IMR-90 (cell line): ENCODE measurements at regions not wholly inside any gene's neighbourhood (a gene's known extent, or its start where the extent isn't known, plus 50 kb on each side); places are given as distances from the start of the nearest gene placed in this dataset.
A peak's percentile ranks its signal among the peaks of the same experiment; 100 is the strongest.

Experiments
- ATAC-seq: fragments of 200-7000 bp; cut with Tn5 transposase; 2 replicates; pipeline ENCODE4 v1.9.1; 2020; ENCODE audit warnings: low read depth, mild to moderate bottlenecking, moderate library complexity
- BruUV-seq: library from RNA; stranded (reverse); fragments of 400-500 nt; replicated peaks from 2 replicates; lab custom pipeline; 2021; lab: Mats Ljungman, UMichigan
- CTCF ChIA-PET: fragments of 300-600 bp; formaldehyde crosslinking; extraction: SDS; loops from one replicate; lab custom pipeline; 2021; ENCODE audit warnings: antibody characterized with exemption; lab: Yijun Ruan, JAX
- POLR2A ChIA-PET: fragments of 300-600 bp; sonication (Branson Sonifier 250); formaldehyde crosslinking; loops from one replicate; lab custom pipeline; 2022; ENCODE audit warnings: antibody characterized with exemption; ENCODE audit not compliant: unreplicated experiment; lab: Charles Lee
- DNase-seq: peaks from one replicate; pipeline ENCODE4 v3.0.0; 2013
- H2AFZ ChIP-seq: replicated peaks from 2 replicates; pipeline ENCODE3; 2013; ENCODE audit warnings: low read length, mild to moderate bottlenecking; ENCODE audit not compliant: poor library complexity
- H2AK5ac ChIP-seq: 2 replicates; pipeline ENCODE4 v1.6.1; 2013; ENCODE audit warnings: low read depth, low read length, inconsistent platforms
- H2AK9ac ChIP-seq: replicated peaks from 2 replicates; pipeline ENCODE3; 2013; ENCODE audit warnings: mild to moderate bottlenecking, low read depth, low read length, moderate library complexity; ENCODE audit not compliant: poor library complexity
- H2BK120ac ChIP-seq: 2 replicates; pipeline ENCODE4 v1.6.1; 2013; ENCODE audit warnings: low read depth, low read length, inconsistent platforms
- H2BK15ac ChIP-seq: 3 replicates; pipeline ENCODE4 v1.6.1; 2013; ENCODE audit warnings: low read depth, low read length, inconsistent platforms
- H2BK20ac ChIP-seq: 2 replicates; pipeline ENCODE4 v1.6.1; 2013; ENCODE audit warnings: low read depth, mild to moderate bottlenecking, inconsistent platforms, low read length, moderate library complexity
- H2BK5ac ChIP-seq: 2 replicates; pipeline ENCODE4 v1.6.1; 2013; ENCODE audit warnings: mild to moderate bottlenecking, low read depth, low read length, inconsistent platforms; ENCODE audit not compliant: poor library complexity, severe bottlenecking
- H3K14ac ChIP-seq: replicated peaks from 2 replicates; pipeline ENCODE4 v1.6.1; 2013; ENCODE audit warnings: low read depth, low read length, inconsistent platforms
- H3K18ac ChIP-seq: 2 replicates; pipeline ENCODE4 v1.6.1; 2013; ENCODE audit warnings: low read depth, low read length, control low read depth
- H3K23ac ChIP-seq: 2 replicates; pipeline ENCODE4 v1.6.1; 2013; ENCODE audit warnings: low read depth, low read length, inconsistent platforms
- H3K27ac ChIP-seq: 2 replicates; pipeline ENCODE4 v1.5.1; 2013; ENCODE audit warnings: mild to moderate bottlenecking, control low read depth, low read length; ENCODE audit not compliant: insufficient read depth
- H3K27me3 ChIP-seq: 2 replicates; pipeline ENCODE4 v1.6.1; 2013; ENCODE audit warnings: low read length; ENCODE audit not compliant: control insufficient read depth, insufficient read depth
- H3K36me3 ChIP-seq: 2 replicates; pipeline ENCODE4 v1.6.1; 2013; ENCODE audit warnings: low read length, mixed read lengths; ENCODE audit not compliant: control insufficient read depth, insufficient read depth
- H3K4ac ChIP-seq: 2 replicates; pipeline ENCODE4 v1.6.1; 2013; ENCODE audit warnings: low read depth, low read length, inconsistent platforms
- H3K4me1 ChIP-seq: 2 replicates; pipeline ENCODE4 v1.6.1; 2013; ENCODE audit warnings: low read length, mixed read lengths; ENCODE audit not compliant: control insufficient read depth, insufficient read depth
- H3K4me2 ChIP-seq: 2 replicates; pipeline ENCODE4 v1.6.1; 2013; ENCODE audit warnings: low read depth, mild to moderate bottlenecking, control low read depth, low read length, moderate library complexity
- H3K4me3 ChIP-seq: 2 replicates; pipeline ENCODE4 v1.5.1; 2013; ENCODE audit warnings: low read depth, mild to moderate bottlenecking, control low read depth, low read length, moderate library complexity; ENCODE audit not compliant: insufficient read depth
- H3K56ac ChIP-seq: 2 replicates; pipeline ENCODE4 v1.6.1; 2013; ENCODE audit warnings: low read length, inconsistent platforms; ENCODE audit not compliant: insufficient read depth; ENCODE audit errors: extremely low read depth
- H3K79me1 ChIP-seq, 2 experiments: 2 replicates each; pipeline ENCODE4 v1.6.1; 2013; ENCODE audit warnings: low read length in 2 of 2, inconsistent platforms in 1 of 2, low read depth in 1 of 2
- H3K9ac ChIP-seq: 2 replicates; pipeline ENCODE4 v1.6.1; 2013; ENCODE audit warnings: low read depth, low read length, control low read depth
- H3K9me1 ChIP-seq: 2 replicates; pipeline ENCODE4 v1.6.1; 2013; ENCODE audit warnings: low read length, inconsistent platforms; ENCODE audit not compliant: insufficient read depth
- H3K9me3 ChIP-seq: 2 replicates; pipeline ENCODE4 v1.6.1; 2013; ENCODE audit warnings: low read length; ENCODE audit not compliant: control insufficient read depth, insufficient read depth
- H4K20me1 ChIP-seq: 2 replicates; pipeline ENCODE4 v1.6.1; 2013; ENCODE audit warnings: low read length, inconsistent platforms; ENCODE audit not compliant: insufficient read depth
- H4K5ac ChIP-seq: 2 replicates; pipeline ENCODE4 v1.6.1; 2013; ENCODE audit warnings: mild to moderate bottlenecking, low read depth, low read length, control low read depth
- H4K8ac ChIP-seq, 2 experiments: 2 replicates each; pipeline ENCODE4 v1.6.1; 2013; ENCODE audit warnings: low read depth in 2 of 2, low read length in 2 of 2, control low read depth in 1 of 2, inconsistent platforms in 1 of 2
- H4K91ac ChIP-seq: 2 replicates; pipeline ENCODE4 v1.6.1; 2013; ENCODE audit warnings: low read depth, low read length, inconsistent platforms; ENCODE audit not compliant: insufficient read depth
- CTCF ChIP-seq: conservative IDR thresholded peaks from 2 replicates; pipeline ENCODE4 v1.5.1; 2012; ENCODE audit warnings: mild to moderate bottlenecking, low read depth, low read length, improper control_type of control experiment
- FOS ChIP-seq: fragments of 150-350 bp; IDR thresholded peaks from 2 replicates; pipeline ENCODE4 v1.6.1; 2016; ENCODE audit warnings: low read depth, low read length
- MAFK ChIP-seq: IDR thresholded peaks from 2 replicates; pipeline ENCODE4 v1.6.1; 2012; ENCODE audit warnings: low read depth, low read length, improper control_type of control experiment
- MXI1 ChIP-seq: IDR thresholded peaks from 2 replicates; pipeline ENCODE4 v1.6.1; 2012; ENCODE audit warnings: low read depth, mild to moderate bottlenecking, low read length, moderate library complexity, borderline replicate concordance
- NFE2L2 ChIP-seq: fragments of 150-350 bp; IDR thresholded peaks from 2 replicates; pipeline ENCODE4 v1.6.1; 2016; ENCODE audit warnings: low read depth, mild to moderate bottlenecking, low read length
- RAD21 ChIP-seq: IDR thresholded peaks from 2 replicates; pipeline ENCODE4 v1.6.1; 2012; ENCODE audit warnings: low read length, improper control_type of control experiment
- RFX5 ChIP-seq: IDR thresholded peaks from 2 replicates; pipeline ENCODE4 v1.8.0; 2012; ENCODE audit warnings: low read depth, mild to moderate bottlenecking, low read length, moderate library complexity
- SMC3 ChIP-seq: fragments of 150-350 bp; IDR thresholded peaks from 2 replicates; pipeline ENCODE4 v1.6.1; 2016; ENCODE audit warnings: low read depth, mild to moderate bottlenecking, antibody characterized with exemption, low read length, moderate library complexity
- WGBS, 2 experiments: methylation state at CpG; one replicate each; pipeline versions ENCODE4 v1.1.5 to v1.1.7; 2013; ENCODE audit warnings: missing lambda C conversion rate in 2 of 2; ENCODE audit not compliant: insufficient read length in 1 of 2; ENCODE audit errors: extremely low coverage in 2 of 2; 5-methylcytosine and 5-hydroxymethylcytosine counted together
- dilution Hi-C: fragments of 300-500 bp; cut with HindIII; formaldehyde crosslinking; loops from one replicate; pipeline ENCODE4 v1.14.3; 2018; ENCODE audit warnings: low sequenced_read_pairs; ENCODE audit not compliant: unreplicated experiment
- in situ Hi-C: fragments of 300-500 bp; cut with MboI; formaldehyde crosslinking; loops from 3 replicates; pipeline ENCODE4 v1.14.3; 2019; ENCODE audit warnings: low sequenced_read_pairs, inconsistent platforms, mixed read lengths
- intact Hi-C: fragments of 100-400 bp; cut with micrococcal nuclease; formaldehyde crosslinking; loops from 2 replicates; pipeline ENCODE4 v1.10.0; 2022
- TF ChIP-seq, protein P1 (sequence below): fragments of 150-350 bp; IDR thresholded peaks from 2 replicates; pipeline ENCODE4 v1.6.1; 2017; ENCODE audit warnings: mild to moderate bottlenecking, antibody characterized with exemption, low read length, low read depth

DNA sequence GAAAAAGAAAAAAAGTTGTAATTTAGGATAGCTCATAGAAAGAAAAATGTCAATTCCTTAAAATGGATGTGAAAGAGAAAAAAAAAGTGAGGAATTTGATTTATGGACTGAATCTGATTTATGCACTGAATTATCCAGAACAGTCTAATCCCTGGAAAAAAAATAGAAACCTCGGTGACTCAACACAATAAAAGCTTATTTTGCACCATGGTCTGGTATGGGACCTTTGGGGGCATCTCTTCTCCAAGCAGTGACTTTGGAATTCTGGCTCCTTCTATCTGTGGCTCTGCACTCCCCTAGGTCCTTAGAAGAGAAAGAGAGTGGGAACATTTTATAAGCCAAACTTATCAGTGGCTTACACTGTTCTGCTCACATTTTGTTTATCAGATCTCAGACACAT, 471.7 kb upstream of the B3GALT2 start:
- H2AK5ac ChIP-seq: no peak overlapping the region
- WGBS, 2 experiments: no CpG with 5 or more reads among the region's 1 CpG
- peaks cover 7% of the 10 kb centered on the region for H3K4me1 ChIP-seq
- H2AFZ ChIP-seq: no peak overlapping the region
- H4K8ac ChIP-seq: no peak overlapping the region
- no peaks in the 10 kb centered on the region for H3K36me3 ChIP-seq
- CTCF ChIA-PET: interaction anchor here (0.7 kb wide), 1 partner anchor 20 kb away, joined by 4 read pairs; no protein-coding TSS in a partner anchor
- H3K4me3 ChIP-seq: no peak overlapping the region
- in situ Hi-C loops: no loop called here
- no peak overlapping the region for H3K9ac ChIP-seq
- H2BK5ac ChIP-seq: no peak overlapping the region
- intact Hi-C loops: no loop called here
- peak; percentile 44 for ATAC-seq
- no peaks in the 10 kb centered on the region for H3K27me3 ChIP-seq
- H2BK20ac ChIP-seq: 0 out of 2 replicates have a peak overlapping the region, but pooled peaks have one; percentile 1
- H3K14ac ChIP-seq: no peak overlapping the region
- H3K23ac ChIP-seq: no peak overlapping the region
- H3K79me1 ChIP-seq: no peaks in the 10 kb centered on the region
- H3K56ac ChIP-seq: no peak overlapping the region
- no peak overlapping the region; the same call in 1 of the 2 replicates for H4K5ac ChIP-seq
- 0 out of 2 replicates have a peak overlapping the region, but pooled peaks have one; percentile 1 for H2BK120ac ChIP-seq
- H2AK9ac ChIP-seq: no peak overlapping the region
- H3K9me3 ChIP-seq: peaks cover 4% of the 10 kb centered on the region
- H3K27ac ChIP-seq: no peak overlapping the region
- no peaks in the 10 kb centered on the region for H3K9me1 ChIP-seq
- no peak overlapping the region for H3K4me2 ChIP-seq
- H4K91ac ChIP-seq: peak overlapping the region; percentile 4; the same call in 1 of the 2 replicates
- no peaks in the 10 kb centered on the region for H4K20me1 ChIP-seq
- no peak for TF ChIP-seq MAFK
- TF ChIP-seq, protein P1, sequence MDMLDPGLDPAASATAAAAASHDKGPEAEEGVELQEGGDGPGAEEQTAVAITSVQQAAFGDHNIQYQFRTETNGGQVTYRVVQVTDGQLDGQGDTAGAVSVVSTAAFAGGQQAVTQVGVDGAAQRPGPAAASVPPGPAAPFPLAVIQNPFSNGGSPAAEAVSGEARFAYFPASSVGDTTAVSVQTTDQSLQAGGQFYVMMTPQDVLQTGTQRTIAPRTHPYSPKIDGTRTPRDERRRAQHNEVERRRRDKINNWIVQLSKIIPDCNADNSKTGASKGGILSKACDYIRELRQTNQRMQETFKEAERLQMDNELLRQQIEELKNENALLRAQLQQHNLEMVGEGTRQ: no peak
- TF ChIP-seq MXI1: no peak
- TF ChIP-seq RFX5: no peak
- no peak for TF ChIP-seq CTCF
- no peak for TF ChIP-seq SMC3
- no peak for TF ChIP-seq RAD21
- TF ChIP-seq NFE2L2: no peak
- TF ChIP-seq FOS: no peak
- no peak overlapping the region for H2BK15ac ChIP-seq
- DNase-seq: no peak
- H3K18ac ChIP-seq: peak overlapping the region; percentile 36; the same call in 1 of the 2 replicates
- POLR2A ChIA-PET: no interaction called here
- H3K4ac ChIP-seq: 0 out of 2 replicates have a peak overlapping the region, but pooled peaks have one; percentile 33
- dilution Hi-C loops: no loop called here
- BruUV-seq: no TSS peak
